SU-DHL-6 (cell line): ENCODE measurements at regions not wholly inside any gene's neighbourhood (a gene's known extent, or its start where the extent isn't known, plus 50 kb on each side); places are given as distances from the start of the nearest gene placed in this dataset.

Experiments
- H2AFZ ChIP-seq: fragments of 200-600 bp; sonication (generic); 2 replicates; pipeline ENCODE4 v1.6.1; 2014; ENCODE audit warnings: low read depth, mild to moderate bottlenecking, moderate library complexity, mixed read lengths, antibody characterized with exemption, low read length; ENCODE audit not compliant: severe bottlenecking
- H3F3A ChIP-seq: fragments of 200-600 bp; shearing (Covaris generic); 2 replicates; pipeline ENCODE4 v1.6.0; 2016; ENCODE audit warnings: antibody characterized with exemption, mild to moderate bottlenecking; ENCODE audit not compliant: insufficient read depth
- H3K27ac ChIP-seq: fragments of 200-600 bp; sonication (generic); 2 replicates; pipeline ENCODE4 v1.5.1; 2016; ENCODE audit warnings: low read depth, mild to moderate bottlenecking, low read length, moderate library complexity, mixed read lengths
- H3K27me3 ChIP-seq: fragments of 200-600 bp; sonication (generic), shearing (Covaris generic); 2 replicates; pipeline ENCODE4 v1.6.0; 2014; ENCODE audit warnings: mild to moderate bottlenecking, low read length
- H3K36me3 ChIP-seq: fragments of 200-600 bp; sonication (generic); 2 replicates; pipeline ENCODE4 v1.6.1; 2014; ENCODE audit warnings: mild to moderate bottlenecking, low read length, mixed read lengths
- H3K4me2 ChIP-seq: fragments of 300-600, 200-600 bp; shearing (Covaris generic), sonication (generic); 2 replicates; pipeline ENCODE4 v1.6.0; 2014; ENCODE audit warnings: low read length, low read depth, mild to moderate bottlenecking; ENCODE audit not compliant: poor library complexity, severe bottlenecking
- H3K4me3 ChIP-seq: fragments of 200-600 bp; sonication (generic); 2 replicates; pipeline ENCODE4 v1.5.1; 2014; ENCODE audit warnings: antibody characterized with exemption, low read length, mild to moderate bottlenecking, mixed read lengths; ENCODE audit not compliant: insufficient read depth, poor library complexity, severe bottlenecking
- H3K79me2 ChIP-seq: fragments of 200-600 bp; sonication (generic); 2 replicates; pipeline ENCODE4 v1.6.1; 2014; ENCODE audit warnings: mild to moderate bottlenecking, low read length, moderate library complexity; ENCODE audit not compliant: insufficient read depth
- H3K9ac ChIP-seq: fragments of 200-600 bp; sonication (generic); 2 replicates; pipeline ENCODE4 v1.7.0; 2014; ENCODE audit warnings: mild to moderate bottlenecking, low read length
- H3K9me2 ChIP-seq: fragments of 200-600 bp; sonication (generic); replicated peaks from 2 replicates; pipeline ENCODE4 v1.6.1; 2014; ENCODE audit warnings: low read length; ENCODE audit not compliant: insufficient read depth
- H3K9me3 ChIP-seq: fragments of 200-600 bp; sonication (generic); 2 replicates; pipeline ENCODE4 v1.6.1; 2014; ENCODE audit warnings: low read length, mixed read lengths; ENCODE audit not compliant: insufficient read depth
- H4K20me1 ChIP-seq: fragments of 200-600 bp; sonication (generic); 2 replicates; pipeline ENCODE4 v1.6.1; 2014; ENCODE audit warnings: low read depth, mild to moderate bottlenecking, antibody characterized with exemption, low read length, moderate library complexity, mixed read lengths
- CTCF ChIP-seq: fragments of 200-600 bp; sonication (generic); IDR thresholded peaks from one replicate; pipeline ENCODE4 v1.5.1; 2017; ENCODE audit warnings: antibody characterized with exemption, mild to moderate bottlenecking, low read length, moderate library complexity; ENCODE audit not compliant: insufficient read depth, poor library complexity, severe bottlenecking
- EZH2phosphoT487 ChIP-seq: fragments of 200-600 bp; sonication (generic), shearing (Covaris generic); conservative IDR thresholded peaks from 2 replicates; pipeline ENCODE4 v1.6.1; 2018; ENCODE audit warnings: mild to moderate bottlenecking, antibody characterized with exemption, low read length, moderate library complexity, mixed read lengths

DNA sequence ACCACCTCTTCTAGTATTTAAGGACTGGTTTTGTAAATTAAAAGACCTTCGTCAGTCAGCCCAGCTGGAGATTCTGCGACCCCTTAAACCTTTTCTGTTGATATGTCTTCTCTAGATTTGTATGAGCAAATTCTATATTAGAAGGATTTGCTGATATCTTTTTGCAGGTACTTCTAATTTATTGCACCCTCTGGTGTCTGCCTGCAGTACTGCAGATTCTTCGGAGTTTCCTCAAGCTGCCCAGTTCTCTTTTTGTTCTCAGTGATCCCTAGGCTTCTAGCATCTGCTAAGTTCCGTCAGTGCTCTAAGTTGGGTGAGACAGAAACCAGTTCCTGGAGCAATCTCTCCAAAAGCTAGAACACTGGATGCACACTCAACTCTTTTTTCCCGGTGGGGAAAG lies 545.2 kb downstream of the C4orf33 start:
- H4K20me1 ChIP-seq, result no peaks in the 10 kb centered on the region
- H3K36me3 ChIP-seq, result no peaks in the 10 kb centered on the region
- no peak overlapping the region for H2AFZ ChIP-seq
- no peaks in the 10 kb centered on the region for H3K27me3 ChIP-seq
- H3K9ac ChIP-seq, result no peak overlapping the region
- H3K79me2 ChIP-seq, result no peaks in the 10 kb centered on the region
- H3K4me3 ChIP-seq, result no peak overlapping the region
- no peak overlapping the region for H3K27ac ChIP-seq
- H3K9me3 ChIP-seq, result no peaks in the 10 kb centered on the region
- no peaks in the 10 kb centered on the region for H3F3A ChIP-seq
- H3K9me2 ChIP-seq, result no peaks in the 10 kb centered on the region
- TF ChIP-seq CTCF (peak; percentile 33), EZH2phosphoT487 (no peak)
- H3K4me2 ChIP-seq, result no peak overlapping the region

DNA sequence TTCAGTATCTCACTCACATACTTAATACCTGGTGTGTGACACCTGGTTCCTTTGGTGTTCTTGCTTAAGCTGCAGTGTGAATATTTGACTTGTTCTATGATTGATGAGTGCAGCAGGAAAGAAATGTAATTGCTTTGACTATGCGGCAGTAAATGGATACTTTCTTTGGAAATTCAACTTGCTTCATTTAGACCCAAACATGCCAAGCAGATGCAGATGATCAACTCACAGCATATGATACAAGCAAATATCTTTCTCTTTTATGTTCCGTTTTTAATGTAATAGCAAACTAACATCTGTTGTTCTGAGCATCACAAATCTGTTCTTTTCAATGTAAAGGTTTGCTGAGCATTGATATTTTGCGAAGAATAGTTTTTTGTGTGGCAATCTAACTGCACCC lies 549.5 kb downstream of the C4orf33 start:
- Histone ChIP-seq H3K27me3 (no peaks in the 10 kb centered on the region), H3K79me2 (no peaks in the 10 kb centered on the region), H3K9me3 (no peaks in the 10 kb centered on the region), H3K9me2 (no peaks in the 10 kb centered on the region), H3K9ac (no peak overlapping the region), H3K4me2 (no peak overlapping the region), H2AFZ (no peak overlapping the region), H3K36me3 (no peaks in the 10 kb centered on the region), H4K20me1 (no peaks in the 10 kb centered on the region), H3F3A (no peaks in the 10 kb centered on the region), H3K4me3 (no peak overlapping the region), H3K27ac (no peak overlapping the region)
- TF ChIP-seq EZH2phosphoT487, result no peak
- TF ChIP-seq CTCF, result no peak

DNA sequence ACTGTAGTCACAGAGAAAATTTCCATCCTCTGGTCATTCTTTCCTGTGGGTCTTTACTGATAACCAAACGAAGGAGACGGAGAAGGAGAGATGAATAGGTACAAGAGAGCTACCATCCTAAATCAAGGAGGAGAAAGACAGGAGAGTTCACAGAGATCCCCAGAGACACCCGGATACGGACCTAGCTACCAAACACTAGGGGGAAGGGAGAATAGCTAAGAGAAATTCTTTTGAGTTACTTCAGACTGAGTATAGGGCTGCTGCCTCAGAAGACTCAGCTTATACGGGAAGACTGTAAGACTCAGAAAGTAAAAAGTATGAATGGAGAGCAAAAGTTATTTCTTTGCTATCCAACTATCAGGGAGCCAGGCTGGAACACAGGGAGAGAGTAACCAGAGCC lies 572.1 kb downstream of the C4orf33 start:
- Histone ChIP-seq H3K36me3 (no peaks in the 10 kb centered on the region), H3K4me2 (no peak overlapping the region), H3K4me3 (no peak overlapping the region), H3K27me3 (no peaks in the 10 kb centered on the region), H3K9me3 (no peaks in the 10 kb centered on the region), H3F3A (no peaks in the 10 kb centered on the region), H3K79me2 (no peaks in the 10 kb centered on the region), H3K9me2 (no peaks in the 10 kb centered on the region), H3K9ac (no peak overlapping the region), H2AFZ (no peak overlapping the region), H3K27ac (no peak overlapping the region), H4K20me1 (no peaks in the 10 kb centered on the region)
- no peak for TF ChIP-seq EZH2phosphoT487
- no peak for TF ChIP-seq CTCF

DNA sequence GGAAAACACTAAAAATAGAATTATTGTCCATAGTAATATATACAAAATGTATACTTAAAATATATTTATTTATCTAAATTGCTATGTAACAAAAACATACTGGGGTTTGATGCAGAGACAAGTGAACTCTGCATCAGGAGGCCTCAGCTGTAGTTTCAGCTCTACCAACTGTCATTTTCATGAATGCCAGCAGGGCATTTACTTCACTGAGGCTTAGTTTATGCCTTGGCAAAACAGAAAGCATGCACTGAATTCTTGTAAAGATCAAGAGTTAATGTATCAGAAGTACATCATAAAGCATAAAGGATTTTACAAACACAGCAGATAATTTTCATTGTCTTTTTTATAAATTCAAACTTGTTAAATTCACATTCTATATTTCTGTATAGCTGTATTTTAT lies 577.0 kb downstream of the C4orf33 start:
- H4K20me1 ChIP-seq, result no peaks in the 10 kb centered on the region
- H3K9me3 ChIP-seq, result no peaks in the 10 kb centered on the region
- no peaks in the 10 kb centered on the region for H3K9me2 ChIP-seq
- no peak overlapping the region for H3K4me2 ChIP-seq
- H3K27me3 ChIP-seq, result no peaks in the 10 kb centered on the region
- H3K9ac ChIP-seq, result no peak overlapping the region
- no peaks in the 10 kb centered on the region for H3K36me3 ChIP-seq
- TF ChIP-seq CTCF (no peak), EZH2phosphoT487 (no peak)
- H2AFZ ChIP-seq, result no peak overlapping the region
- no peaks in the 10 kb centered on the region for H3K79me2 ChIP-seq
- no peak overlapping the region for H3K27ac ChIP-seq
- H3F3A ChIP-seq, result no peaks in the 10 kb centered on the region
- no peak overlapping the region for H3K4me3 ChIP-seq
